ENCODE measurements at regions not wholly inside any gene's neighbourhood (a gene's known extent, or its start where the extent isn't known, plus 50 kb on each side); places are given as distances from the start of the nearest gene placed in this dataset.

DNA sequence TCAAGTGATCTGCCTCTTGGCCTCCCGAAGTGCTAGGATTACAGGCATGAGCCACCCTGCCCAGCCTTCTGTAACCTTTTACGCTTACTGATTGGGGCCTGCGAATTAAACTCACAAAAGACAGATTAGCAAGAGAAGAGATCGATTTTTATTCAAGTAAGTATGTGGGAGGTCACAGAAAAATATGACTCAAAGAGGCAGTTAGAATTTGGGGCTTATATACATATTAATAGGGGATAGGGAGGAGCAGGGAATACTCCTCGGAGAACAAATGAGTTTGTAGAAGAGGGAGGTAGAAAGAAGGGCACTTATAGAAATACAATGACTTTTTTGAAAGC is 78.9 kb downstream of the CD24 start:
- TF ChIP-seq, protein P1, sequence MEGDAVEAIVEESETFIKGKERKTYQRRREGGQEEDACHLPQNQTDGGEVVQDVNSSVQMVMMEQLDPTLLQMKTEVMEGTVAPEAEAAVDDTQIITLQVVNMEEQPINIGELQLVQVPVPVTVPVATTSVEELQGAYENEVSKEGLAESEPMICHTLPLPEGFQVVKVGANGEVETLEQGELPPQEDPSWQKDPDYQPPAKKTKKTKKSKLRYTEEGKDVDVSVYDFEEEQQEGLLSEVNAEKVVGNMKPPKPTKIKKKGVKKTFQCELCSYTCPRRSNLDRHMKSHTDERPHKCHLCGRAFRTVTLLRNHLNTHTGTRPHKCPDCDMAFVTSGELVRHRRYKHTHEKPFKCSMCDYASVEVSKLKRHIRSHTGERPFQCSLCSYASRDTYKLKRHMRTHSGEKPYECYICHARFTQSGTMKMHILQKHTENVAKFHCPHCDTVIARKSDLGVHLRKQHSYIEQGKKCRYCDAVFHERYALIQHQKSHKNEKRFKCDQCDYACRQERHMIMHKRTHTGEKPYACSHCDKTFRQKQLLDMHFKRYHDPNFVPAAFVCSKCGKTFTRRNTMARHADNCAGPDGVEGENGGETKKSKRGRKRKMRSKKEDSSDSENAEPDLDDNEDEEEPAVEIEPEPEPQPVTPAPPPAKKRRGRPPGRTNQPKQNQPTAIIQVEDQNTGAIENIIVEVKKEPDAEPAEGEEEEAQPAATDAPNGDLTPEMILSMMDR (IDR thresholded peaks at IDR 0.05): no peak
- no peak for TF ChIP-seq POLR2A (IDR thresholded peaks at IDR 0.05)

Data from testis (tissue), 2 donors.